GM23338 (cell line): ENCODE measurements at regions not wholly inside any gene's neighbourhood (a gene's known extent, or its start where the extent isn't known, plus 50 kb on each side); places are given as distances from the start of the nearest gene placed in this dataset.

Source experiments
- ATAC-seq: fragments of 200-7000 bp; cut with Tn5 transposase; 3 replicates; pipeline ENCODE4 v1.9.1; 2020
- DNase-seq: peaks from one replicate; pipeline ENCODE4 v3.0.0-alpha.2; 2015; ENCODE audit warnings: low spot score
- H2AFZ ChIP-seq: fragments of 200-600 bp; sonication (generic); 2 replicates; pipeline ENCODE4 v1.8.0; 2016; ENCODE audit warnings: antibody characterized with exemption, mild to moderate bottlenecking, moderate library complexity
- H3F3A ChIP-seq: fragments of 200-600 bp; sonication (generic); replicated peaks from 2 replicates; pipeline ENCODE4 v1.8.0; 2017; ENCODE audit warnings: antibody characterized with exemption, mixed run types, low read depth
- H3K27ac ChIP-seq: fragments of 200-600 bp; sonication (generic); 2 replicates; pipeline ENCODE4 v1.6.1; 2016; ENCODE audit warnings: low read depth
- H3K27me3 ChIP-seq: fragments of 200-600 bp; sonication (generic); 2 replicates; pipeline ENCODE4 v1.8.0; 2016; ENCODE audit warnings: mild to moderate bottlenecking, mixed run types, moderate library complexity; ENCODE audit not compliant: insufficient read depth
- H3K36me3 ChIP-seq: fragments of 200-600 bp; sonication (generic); 2 replicates; pipeline ENCODE4 v1.8.0; 2016; ENCODE audit warnings: mild to moderate bottlenecking; ENCODE audit not compliant: insufficient read depth
- H3K4me1 ChIP-seq: fragments of 200-600 bp; sonication (generic); 2 replicates; pipeline ENCODE4 v1.8.0; 2016; ENCODE audit warnings: mild to moderate bottlenecking, moderate library complexity; ENCODE audit not compliant: insufficient read depth
- H3K4me2 ChIP-seq: fragments of 200-600 bp; sonication (generic); 2 replicates; pipeline ENCODE4 v1.7.1; 2017; ENCODE audit warnings: mixed run types
- H3K4me3 ChIP-seq: fragments of 200-600 bp; sonication (generic); 2 replicates; pipeline ENCODE4 v1.6.1; 2016; ENCODE audit warnings: mixed run types
- H3K79me2 ChIP-seq: fragments of 200-600 bp; sonication (generic); replicated peaks from 2 replicates; pipeline ENCODE4 v1.8.0; 2017; ENCODE audit warnings: mild to moderate bottlenecking; ENCODE audit not compliant: insufficient read depth
- H3K9me2 ChIP-seq: fragments of 200-600 bp; sonication (generic); 2 replicates; pipeline ENCODE4 v1.8.0; 2017; ENCODE audit not compliant: insufficient read depth
- H4K20me1 ChIP-seq: fragments of 200-600 bp; sonication (generic); replicated peaks from 2 replicates; pipeline ENCODE4 v1.8.0; 2017; ENCODE audit warnings: mild to moderate bottlenecking; ENCODE audit not compliant: insufficient read depth
- H3K27ac Mint-ChIP-seq: 2 replicates; pipeline ENCODE4 v1.8.0; 2020; ENCODE audit warnings: inconsistent platforms, mild to moderate bottlenecking, moderate library complexity, mixed read lengths
- H3K27me3 Mint-ChIP-seq: 3 replicates; pipeline ENCODE4 v1.8.0; 2022; ENCODE audit warnings: low read depth, mild to moderate bottlenecking, moderate library complexity, mixed read lengths, inconsistent platforms; ENCODE audit not compliant: insufficient read depth, poor library complexity
- H3K36me3 Mint-ChIP-seq: 3 replicates; pipeline ENCODE4 v1.8.0; 2021; ENCODE audit warnings: low read depth, mild to moderate bottlenecking, inconsistent platforms, moderate library complexity, mixed read lengths
- H3K4me1 Mint-ChIP-seq: 3 replicates; pipeline ENCODE4 v1.8.0; 2020; ENCODE audit warnings: mild to moderate bottlenecking, inconsistent platforms, mixed read lengths
- H3K4me3 Mint-ChIP-seq: 3 replicates; pipeline ENCODE4 v1.8.0; 2021; ENCODE audit warnings: moderate library complexity, mild to moderate bottlenecking, inconsistent platforms, mixed read lengths
- H3K9me3 Mint-ChIP-seq: 3 replicates; pipeline ENCODE4 v1.8.0; 2020; ENCODE audit warnings: moderate library complexity, mild to moderate bottlenecking, inconsistent platforms, mixed read lengths
- CREB1 ChIP-seq: fragments of 250-450 bp; sonication (Bioruptor Pico); IDR thresholded peaks from 2 replicates; pipeline ENCODE4 v1.5.0; 2020; ENCODE audit warnings: low read depth, mild to moderate bottlenecking, moderate library complexity
- EZH2phosphoT487 ChIP-seq: fragments of 200-600 bp; sonication (generic); IDR thresholded peaks from one replicate; pipeline ENCODE4 v1.8.1; 2018; ENCODE audit warnings: antibody characterized with exemption; ENCODE audit not compliant: unreplicated experiment
- JUNB ChIP-seq: IDR thresholded peaks from one replicate; pipeline ENCODE4 v1.6.1; 2016; ENCODE audit warnings: antibody characterized with exemption; ENCODE audit not compliant: unreplicated experiment
- NANOG ChIP-seq: IDR thresholded peaks from 2 replicates; pipeline ENCODE4 v1.6.1; 2016; ENCODE audit warnings: antibody characterized with exemption, borderline replicate concordance
- POLR2AphosphoS5 ChIP-seq: IDR thresholded peaks from 2 replicates; pipeline ENCODE4 v1.6.1; 2016; ENCODE audit warnings: antibody characterized with exemption, low read depth
- STAT1 ChIP-seq: IDR thresholded peaks from one replicate; pipeline ENCODE4 v1.6.1; 2016; ENCODE audit warnings: antibody characterized with exemption; ENCODE audit not compliant: unreplicated experiment
- ZNF114 ChIP-seq: fragments of 250-450 bp; sonication (Bioruptor Pico); IDR thresholded peaks from 2 replicates; pipeline ENCODE4 v1.5.0; 2020; ENCODE audit warnings: mild to moderate bottlenecking, moderate library complexity
- ZNF331 ChIP-seq: fragments of 250-450 bp; sonication (Bioruptor Pico); IDR thresholded peaks from 2 replicates; pipeline ENCODE4 v1.5.0; 2020; ENCODE audit warnings: low read depth, mild to moderate bottlenecking, moderate library complexity
- TF ChIP-seq, protein P1 (sequence below), 2 experiments: fragments of 200-600 bp in 1 of 2; sonication (generic) in 1 of 2; conservative IDR thresholded peaks; 2 replicates each; pipeline versions ENCODE4 v1.5.1 to v1.6.1; 2016 to 2017; ENCODE audit warnings: antibody characterized with exemption in 2 of 2, low read depth in 2 of 2, mild to moderate bottlenecking in 2 of 2, moderate library complexity in 1 of 2
- TF ChIP-seq, protein P2 (sequence below): IDR thresholded peaks from 2 replicates; pipeline ENCODE4 v1.6.1; 2016; ENCODE audit warnings: antibody characterized with exemption
- TF ChIP-seq, protein P3 (sequence below): fragments of 250-450 bp; sonication (Bioruptor Pico); IDR thresholded peaks from 2 replicates; pipeline ENCODE4 v1.5.0; 2020; ENCODE audit warnings: mild to moderate bottlenecking, moderate library complexity

DNA sequence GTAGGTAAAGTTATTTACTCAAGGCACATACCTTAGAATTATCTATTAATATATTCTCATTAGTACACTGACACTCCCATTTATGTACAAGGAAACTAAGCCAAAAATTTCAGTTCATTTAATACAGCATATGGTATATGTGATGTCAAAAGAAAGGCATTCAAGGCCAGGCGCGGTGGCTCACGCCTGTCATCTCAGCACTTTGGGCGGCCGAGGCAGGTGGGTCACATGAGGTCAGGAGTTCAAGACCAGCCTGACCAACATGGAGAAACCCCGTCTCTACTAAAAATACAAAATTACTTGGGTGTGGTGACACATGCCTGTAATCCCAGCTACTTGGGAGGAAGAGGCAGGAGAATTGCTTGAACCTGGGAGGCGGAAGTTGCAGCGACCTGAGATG, 435.2 kb downstream of the GBE1 start:
- no peaks in the 10 kb centered on the region for H3K79me2 ChIP-seq
- no peaks in the 10 kb centered on the region for H3F3A ChIP-seq

More for the DNA sequence above, 435.2 kb downstream of the GBE1 start:
- no peaks in the 10 kb centered on the region for H3K36me3 Mint-ChIP-seq
- TF ChIP-seq JUNB (no peak), POLR2AphosphoS5 (no peak), CREB1 (CRISPR knock-in tag) (no peak), NANOG (no peak), STAT1 (no peak), ZNF331 (CRISPR knock-in tag) (no peak), EZH2phosphoT487 (no peak), ZNF114 (CRISPR knock-in tag) (no peak)
- TF ChIP-seq, protein P1, sequence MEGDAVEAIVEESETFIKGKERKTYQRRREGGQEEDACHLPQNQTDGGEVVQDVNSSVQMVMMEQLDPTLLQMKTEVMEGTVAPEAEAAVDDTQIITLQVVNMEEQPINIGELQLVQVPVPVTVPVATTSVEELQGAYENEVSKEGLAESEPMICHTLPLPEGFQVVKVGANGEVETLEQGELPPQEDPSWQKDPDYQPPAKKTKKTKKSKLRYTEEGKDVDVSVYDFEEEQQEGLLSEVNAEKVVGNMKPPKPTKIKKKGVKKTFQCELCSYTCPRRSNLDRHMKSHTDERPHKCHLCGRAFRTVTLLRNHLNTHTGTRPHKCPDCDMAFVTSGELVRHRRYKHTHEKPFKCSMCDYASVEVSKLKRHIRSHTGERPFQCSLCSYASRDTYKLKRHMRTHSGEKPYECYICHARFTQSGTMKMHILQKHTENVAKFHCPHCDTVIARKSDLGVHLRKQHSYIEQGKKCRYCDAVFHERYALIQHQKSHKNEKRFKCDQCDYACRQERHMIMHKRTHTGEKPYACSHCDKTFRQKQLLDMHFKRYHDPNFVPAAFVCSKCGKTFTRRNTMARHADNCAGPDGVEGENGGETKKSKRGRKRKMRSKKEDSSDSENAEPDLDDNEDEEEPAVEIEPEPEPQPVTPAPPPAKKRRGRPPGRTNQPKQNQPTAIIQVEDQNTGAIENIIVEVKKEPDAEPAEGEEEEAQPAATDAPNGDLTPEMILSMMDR (conservative IDR thresholded peaks at IDR 0.05; ENCODE audit: low read depth in 2 of 2), result no peak
- TF ChIP-seq, protein P2, sequence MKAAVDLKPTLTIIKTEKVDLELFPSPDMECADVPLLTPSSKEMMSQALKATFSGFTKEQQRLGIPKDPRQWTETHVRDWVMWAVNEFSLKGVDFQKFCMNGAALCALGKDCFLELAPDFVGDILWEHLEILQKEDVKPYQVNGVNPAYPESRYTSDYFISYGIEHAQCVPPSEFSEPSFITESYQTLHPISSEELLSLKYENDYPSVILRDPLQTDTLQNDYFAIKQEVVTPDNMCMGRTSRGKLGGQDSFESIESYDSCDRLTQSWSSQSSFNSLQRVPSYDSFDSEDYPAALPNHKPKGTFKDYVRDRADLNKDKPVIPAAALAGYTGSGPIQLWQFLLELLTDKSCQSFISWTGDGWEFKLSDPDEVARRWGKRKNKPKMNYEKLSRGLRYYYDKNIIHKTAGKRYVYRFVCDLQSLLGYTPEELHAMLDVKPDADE, result no peak
- TF ChIP-seq, protein P3, sequence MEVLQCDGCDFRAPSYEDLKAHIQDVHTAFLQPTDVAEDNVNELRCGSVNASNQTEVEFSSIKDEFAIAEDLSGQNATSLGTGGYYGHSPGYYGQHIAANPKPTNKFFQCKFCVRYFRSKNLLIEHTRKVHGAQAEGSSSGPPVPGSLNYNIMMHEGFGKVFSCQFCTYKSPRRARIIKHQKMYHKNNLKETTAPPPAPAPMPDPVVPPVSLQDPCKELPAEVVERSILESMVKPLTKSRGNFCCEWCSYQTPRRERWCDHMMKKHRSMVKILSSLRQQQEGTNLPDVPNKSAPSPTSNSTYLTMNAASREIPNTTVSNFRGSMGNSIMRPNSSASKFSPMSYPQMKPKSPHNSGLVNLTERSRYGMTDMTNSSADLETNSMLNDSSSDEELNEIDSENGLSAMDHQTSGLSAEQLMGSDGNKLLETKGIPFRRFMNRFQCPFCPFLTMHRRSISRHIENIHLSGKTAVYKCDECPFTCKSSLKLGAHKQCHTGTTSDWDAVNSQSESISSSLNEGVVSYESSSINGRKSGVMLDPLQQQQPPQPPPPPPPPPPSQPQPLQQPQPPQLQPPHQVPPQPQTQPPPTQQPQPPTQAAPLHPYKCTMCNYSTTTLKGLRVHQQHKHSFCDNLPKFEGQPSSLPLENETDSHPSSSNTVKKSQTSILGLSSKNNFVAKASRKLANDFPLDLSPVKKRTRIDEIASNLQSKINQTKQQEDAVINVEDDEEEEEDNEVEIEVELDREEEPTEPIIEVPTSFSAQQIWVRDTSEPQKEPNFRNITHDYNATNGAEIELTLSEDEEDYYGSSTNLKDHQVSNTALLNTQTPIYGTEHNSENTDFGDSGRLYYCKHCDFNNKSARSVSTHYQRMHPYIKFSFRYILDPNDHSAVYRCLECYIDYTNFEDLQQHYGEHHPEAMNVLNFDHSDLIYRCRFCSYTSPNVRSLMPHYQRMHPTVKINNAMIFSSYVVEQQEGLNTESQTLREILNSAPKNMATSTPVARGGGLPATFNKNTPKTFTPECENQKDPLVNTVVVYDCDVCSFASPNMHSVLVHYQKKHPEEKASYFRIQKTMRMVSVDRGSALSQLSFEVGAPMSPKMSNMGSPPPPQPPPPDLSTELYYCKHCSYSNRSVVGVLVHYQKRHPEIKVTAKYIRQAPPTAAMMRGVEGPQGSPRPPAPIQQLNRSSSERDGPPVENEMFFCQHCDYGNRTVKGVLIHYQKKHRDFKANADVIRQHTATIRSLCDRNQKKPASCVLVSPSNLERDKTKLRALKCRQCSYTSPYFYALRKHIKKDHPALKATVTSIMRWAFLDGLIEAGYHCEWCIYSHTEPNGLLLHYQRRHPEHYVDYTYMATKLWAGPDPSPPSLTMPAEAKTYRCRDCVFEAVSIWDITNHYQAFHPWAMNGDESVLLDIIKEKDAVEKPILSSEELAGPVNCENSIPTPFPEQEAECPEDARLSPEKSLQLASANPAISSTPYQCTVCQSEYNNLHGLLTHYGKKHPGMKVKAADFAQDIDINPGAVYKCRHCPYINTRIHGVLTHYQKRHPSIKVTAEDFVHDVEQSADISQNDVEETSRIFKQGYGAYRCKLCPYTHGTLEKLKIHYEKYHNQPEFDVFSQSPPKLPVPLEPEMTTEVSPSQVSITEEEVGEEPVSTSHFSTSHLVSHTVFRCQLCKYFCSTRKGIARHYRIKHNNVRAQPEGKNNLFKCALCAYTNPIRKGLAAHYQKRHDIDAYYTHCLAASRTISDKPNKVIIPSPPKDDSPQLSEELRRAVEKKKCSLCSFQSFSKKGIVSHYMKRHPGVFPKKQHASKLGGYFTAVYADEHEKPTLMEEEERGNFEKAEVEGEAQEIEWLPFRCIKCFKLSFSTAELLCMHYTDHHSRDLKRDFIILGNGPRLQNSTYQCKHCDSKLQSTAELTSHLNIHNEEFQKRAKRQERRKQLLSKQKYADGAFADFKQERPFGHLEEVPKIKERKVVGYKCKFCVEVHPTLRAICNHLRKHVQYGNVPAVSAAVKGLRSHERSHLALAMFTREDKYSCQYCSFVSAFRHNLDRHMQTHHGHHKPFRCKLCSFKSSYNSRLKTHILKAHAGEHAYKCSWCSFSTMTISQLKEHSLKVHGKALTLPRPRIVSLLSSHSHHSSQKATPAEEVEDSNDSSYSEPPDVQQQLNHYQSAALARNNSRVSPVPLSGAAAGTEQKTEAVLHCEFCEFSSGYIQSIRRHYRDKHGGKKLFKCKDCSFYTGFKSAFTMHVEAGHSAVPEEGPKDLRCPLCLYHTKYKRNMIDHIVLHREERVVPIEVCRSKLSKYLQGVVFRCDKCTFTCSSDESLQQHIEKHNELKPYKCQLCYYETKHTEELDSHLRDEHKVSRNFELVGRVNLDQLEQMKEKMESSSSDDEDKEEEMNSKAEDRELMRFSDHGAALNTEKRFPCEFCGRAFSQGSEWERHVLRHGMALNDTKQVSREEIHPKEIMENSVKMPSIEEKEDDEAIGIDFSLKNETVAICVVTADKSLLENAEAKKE (CRISPR knock-in tag), result no peak
- no peak overlapping the region for H3K4me3 Mint-ChIP-seq
- Histone ChIP-seq H2AFZ (no peak overlapping the region), H3K4me3 (no peak overlapping the region), H3K4me1 (no peaks in the 10 kb centered on the region), H3K9me2 (no peaks in the 10 kb centered on the region; the same call in 1 of the 2 replicates), H3K27ac (no peak overlapping the region), H3K36me3 (no peaks in the 10 kb centered on the region), H4K20me1 (no peaks in the 10 kb centered on the region), H3K27me3 (no peaks in the 10 kb centered on the region), H3K4me2 (no peak overlapping the region)
- H3K9me3 Mint-ChIP-seq, result no peaks in the 10 kb centered on the region
- no peaks in the 10 kb centered on the region for H3K27me3 Mint-ChIP-seq
- no peak overlapping the region for H3K27ac Mint-ChIP-seq
- no peaks in the 10 kb centered on the region for H3K4me1 Mint-ChIP-seq
- DNase-seq (no peak), ATAC-seq (no peak)
